HEK293 (cell line): ENCODE measurements at regions not wholly inside any gene's neighbourhood (a gene's known extent, or its start where the extent isn't known, plus 50 kb on each side); places are given as distances from the start of the nearest gene placed in this dataset.

ENCODE experiments used
- CTCF ChIA-PET: fragments of 350-600 bp; formaldehyde crosslinking; extraction: SDS; loops from one replicate; lab custom pipeline; 2021; ENCODE audit warnings: antibody characterized with exemption; lab: Yijun Ruan, JAX
- POLR2A ChIA-PET: fragments of 300-600 bp; formaldehyde crosslinking; extraction: SDS; loops from one replicate; lab custom pipeline; 2020; ENCODE audit warnings: antibody characterized with exemption, inconsistent platforms; lab: Yijun Ruan, JAX
- H3K27ac ChIP-seq: fragments of 200-500 bp; sonication (Bioruptor generic); 2 replicates; pipeline ENCODE4 v1.5.1; 2014; ENCODE audit warnings: low read depth, low read length, control low read depth, inconsistent platforms; ENCODE audit errors: extremely low read depth
- H3K36me3 ChIP-seq, 2 experiments: fragments of 200-500 bp in 1 of 2; sonication (Bioruptor generic) in 1 of 2; 1 replicate in 1 of 2; 2 replicates in 1 of 2; pipeline ENCODE4 v1.5.1; 2014 to 2017; ENCODE audit warnings: inconsistent platforms in 2 of 2, low read length in 2 of 2; ENCODE audit not compliant: control insufficient read depth in 2 of 2, insufficient read depth in 1 of 2
- H3K4me1 ChIP-seq: fragments of 200-500 bp; sonication (Bioruptor generic); 2 replicates; pipeline ENCODE4 v1.5.1; 2014; ENCODE audit warnings: mild to moderate bottlenecking, low read length, inconsistent platforms; ENCODE audit not compliant: control insufficient read depth, insufficient read depth
- H3K4me3 ChIP-seq: 2 replicates; pipeline ENCODE4 v1.5.1; 2011; ENCODE audit warnings: low read depth, mild to moderate bottlenecking, control low read depth, low read length, moderate library complexity
- H3K9me3 ChIP-seq: fragments of 200-500 bp; sonication (Bioruptor generic); 2 replicates; pipeline ENCODE4 v1.5.1; 2014; ENCODE audit warnings: low read depth, low read length, inconsistent platforms; ENCODE audit not compliant: control insufficient read depth, insufficient read depth
- IKZF3 ChIP-seq: fragments of 450-650 bp; IDR thresholded peaks from 2 replicates; pipeline ENCODE4 v1.5.0; 2018; ENCODE audit warnings: missing biosample characterization, mild to moderate bottlenecking, missing genetic modification characterization, moderate library complexity
- KLF16 ChIP-seq: fragments of 450-650 bp; formaldehyde crosslinking; IDR thresholded peaks from 2 replicates; pipeline ENCODE4 v1.5.1; 2017; ENCODE audit warnings: missing biosample characterization, missing genetic modification characterization
- SALL2 ChIP-seq: fragments of 450-650 bp; formaldehyde crosslinking; IDR thresholded peaks from 2 replicates; pipeline ENCODE4 v1.5.0; 2017; ENCODE audit warnings: missing biosample characterization, mild to moderate bottlenecking, missing genetic modification characterization, borderline replicate concordance
- SCRT1 ChIP-seq: fragments of 450-650 bp; formaldehyde crosslinking; IDR thresholded peaks from 2 replicates; pipeline ENCODE4 v1.5.1; 2016; ENCODE audit warnings: missing biosample characterization, missing genetic modification characterization, borderline replicate concordance
- SP3 ChIP-seq: fragments of 450-650 bp; formaldehyde crosslinking; IDR thresholded peaks from 2 replicates; pipeline ENCODE4 v1.5.1; 2016; ENCODE audit warnings: missing biosample characterization, missing genetic modification characterization
- ZNF140 ChIP-seq: fragments of 450-650 bp; formaldehyde crosslinking; IDR thresholded peaks from 2 replicates; pipeline ENCODE4 v1.5.1; 2016; ENCODE audit warnings: missing biosample characterization, missing genetic modification characterization
- ZNF19 ChIP-seq: fragments of 450-650 bp; formaldehyde crosslinking; IDR thresholded peaks from 2 replicates; pipeline ENCODE4; 2016; ENCODE audit warnings: missing biosample characterization, missing genetic modification characterization, low read depth
- ZNF202 ChIP-seq: fragments of 450-650 bp; formaldehyde crosslinking; IDR thresholded peaks from 2 replicates; pipeline ENCODE4 v1.5.1; 2016; ENCODE audit warnings: missing biosample characterization, missing genetic modification characterization, borderline replicate concordance
- ZNF324 ChIP-seq: fragments of 450-650 bp; formaldehyde crosslinking; IDR thresholded peaks from 2 replicates; pipeline ENCODE4 v1.5.1; 2016; ENCODE audit warnings: missing biosample characterization, missing genetic modification characterization
- ZNF350 ChIP-seq: fragments of 450-650 bp; formaldehyde crosslinking; IDR thresholded peaks from 2 replicates; pipeline ENCODE4 v1.5.0; 2017; ENCODE audit warnings: missing biosample characterization, mild to moderate bottlenecking, missing genetic modification characterization
- ZNF416 ChIP-seq: fragments of 450-650 bp; formaldehyde crosslinking; IDR thresholded peaks from 2 replicates; pipeline ENCODE4 v1.5.1; 2016; ENCODE audit warnings: missing biosample characterization, missing genetic modification characterization
- ZNF624 ChIP-seq: fragments of 450-650 bp; formaldehyde crosslinking; IDR thresholded peaks from 2 replicates; pipeline ENCODE4 v1.5.1; 2017; ENCODE audit warnings: missing biosample characterization, missing genetic modification characterization
- ZNF660 ChIP-seq: fragments of 450-650 bp; IDR thresholded peaks from 2 replicates; pipeline ENCODE4 v1.5.1; 2018; ENCODE audit warnings: missing biosample characterization, mild to moderate bottlenecking, missing genetic modification characterization
- ZNF664 ChIP-seq: fragments of 450-650 bp; formaldehyde crosslinking; IDR thresholded peaks from 2 replicates; pipeline ENCODE4 v1.5.1; 2016; ENCODE audit warnings: missing biosample characterization, missing genetic modification characterization
- ZNF747 ChIP-seq: fragments of 450-650 bp; formaldehyde crosslinking; IDR thresholded peaks from 2 replicates; pipeline ENCODE4 v1.5.1; 2016; ENCODE audit warnings: missing biosample characterization, missing genetic modification characterization
- ZNF785 ChIP-seq: fragments of 450-650 bp; formaldehyde crosslinking; IDR thresholded peaks from 2 replicates; pipeline ENCODE4 v1.5.1; 2016; ENCODE audit warnings: missing biosample characterization, missing genetic modification characterization
- TF ChIP-seq, protein P1 (sequence below): fragments of 450-650 bp; formaldehyde crosslinking; IDR thresholded peaks from 2 replicates; pipeline ENCODE4 v1.5.1; 2016; ENCODE audit warnings: missing biosample characterization, missing genetic modification characterization, borderline replicate concordance
- TF ChIP-seq, protein P2 (sequence below): fragments of 450-650 bp; formaldehyde crosslinking; conservative IDR thresholded peaks from 2 replicates; pipeline ENCODE4 v1.5.1; 2016; ENCODE audit warnings: low read depth, missing biosample characterization, missing genetic modification characterization
- TF ChIP-seq, protein P3 (sequence below): fragments of 450-650 bp; formaldehyde crosslinking; IDR thresholded peaks from 2 replicates; pipeline ENCODE4 v1.5.1; 2017; ENCODE audit warnings: missing biosample characterization, missing genetic modification characterization
- TF ChIP-seq, protein P4 (sequence below): fragments of 450-650 bp; formaldehyde crosslinking; IDR thresholded peaks from 2 replicates; pipeline ENCODE4 v1.5.1; 2016; ENCODE audit warnings: missing biosample characterization, missing genetic modification characterization

DNA sequence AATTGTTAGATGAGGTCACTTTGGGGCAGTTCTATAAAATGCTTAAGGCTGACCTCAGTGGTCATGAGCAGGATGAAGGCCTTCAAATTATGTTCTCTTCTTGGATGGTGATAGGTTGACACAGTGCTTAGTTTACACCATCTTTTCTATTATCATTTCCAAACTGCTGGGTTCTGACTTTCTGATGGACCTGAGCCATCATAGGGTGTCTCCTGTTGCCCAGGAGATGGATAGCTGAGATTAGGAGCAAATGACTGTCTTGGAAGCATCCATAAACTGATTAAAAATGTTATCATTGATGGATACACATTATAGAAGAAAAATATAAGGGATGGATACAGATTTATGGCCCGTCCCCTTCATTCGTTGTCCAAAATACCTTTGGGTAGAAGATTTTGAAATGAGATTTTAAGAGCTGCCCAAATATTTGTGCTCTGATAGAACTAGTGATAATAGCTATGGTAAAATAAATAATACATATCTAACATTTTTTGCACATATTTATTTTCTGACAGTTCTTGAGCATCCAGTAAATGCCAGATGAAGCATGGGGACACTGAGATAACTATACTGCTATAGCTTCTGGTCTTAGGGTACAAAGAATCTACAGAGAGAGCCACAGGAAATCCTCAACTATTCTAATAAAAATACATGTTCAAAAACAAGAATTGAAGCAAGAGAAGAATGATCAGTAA lies 839.4 kb upstream of the LCORL start (continued):
- no peak for TF ChIP-seq ZNF202 (tag by site-specific recombination)

DNA sequence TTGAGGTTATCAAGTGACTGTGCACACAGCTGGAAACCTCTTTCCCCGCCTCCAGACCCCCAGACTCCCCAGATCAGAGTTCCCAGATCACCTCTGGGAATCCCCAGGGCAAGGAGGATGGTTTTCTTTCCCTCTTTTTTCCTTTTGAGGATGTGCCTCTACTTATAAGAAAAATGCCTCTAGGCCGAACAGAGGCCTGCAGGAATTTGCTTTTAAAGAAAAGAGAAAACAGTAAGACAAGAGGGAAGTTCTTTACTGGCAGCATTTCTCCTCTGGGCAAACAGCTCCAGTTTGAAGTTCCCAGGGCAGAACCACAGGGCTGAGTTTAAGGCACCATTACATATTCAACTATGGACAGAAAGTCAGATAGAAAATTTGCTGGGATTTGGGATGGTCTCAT lies 837.9 kb upstream of the LCORL start:
- Histone ChIP-seq H3K4me1 (no peaks in the 10 kb centered on the region), H3K9me3 (no peaks in the 10 kb centered on the region), H3K36me3 (no peaks in the 10 kb centered on the region), H3K4me3 (no peak overlapping the region), H3K27ac (no peak overlapping the region)
- CTCF ChIA-PET, result interaction anchor here (0.5 kb wide), 1 partner anchor 65 kb away, joined by 3 read pairs; no protein-coding TSS in a partner anchor
- TF ChIP-seq SCRT1 (tag by site-specific recombination) (no peak), ZNF140 (tag by site-specific recombination) (no peak), SALL2 (tag by site-specific recombination) (no peak), ZNF660 (tag by site-specific recombination) (no peak), ZNF324 (no peak), ZNF747 (tag by site-specific recombination) (no peak), ZNF664 (no peak), SP3 (tag by site-specific recombination) (no peak), ZNF350 (tag by site-specific recombination) (no peak), ZNF624 (tag by site-specific recombination) (no peak)
- TF ChIP-seq, protein P1, sequence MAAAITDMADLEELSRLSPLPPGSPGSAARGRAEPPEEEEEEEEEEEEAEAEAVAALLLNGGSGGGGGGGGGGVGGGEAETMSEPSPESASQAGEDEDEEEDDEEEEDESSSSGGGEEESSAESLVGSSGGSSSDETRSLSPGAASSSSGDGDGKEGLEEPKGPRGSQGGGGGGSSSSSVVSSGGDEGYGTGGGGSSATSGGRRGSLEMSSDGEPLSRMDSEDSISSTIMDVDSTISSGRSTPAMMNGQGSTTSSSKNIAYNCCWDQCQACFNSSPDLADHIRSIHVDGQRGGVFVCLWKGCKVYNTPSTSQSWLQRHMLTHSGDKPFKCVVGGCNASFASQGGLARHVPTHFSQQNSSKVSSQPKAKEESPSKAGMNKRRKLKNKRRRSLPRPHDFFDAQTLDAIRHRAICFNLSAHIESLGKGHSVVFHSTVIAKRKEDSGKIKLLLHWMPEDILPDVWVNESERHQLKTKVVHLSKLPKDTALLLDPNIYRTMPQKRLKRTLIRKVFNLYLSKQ (tag by site-specific recombination), result no peak
- TF ChIP-seq, protein P2, sequence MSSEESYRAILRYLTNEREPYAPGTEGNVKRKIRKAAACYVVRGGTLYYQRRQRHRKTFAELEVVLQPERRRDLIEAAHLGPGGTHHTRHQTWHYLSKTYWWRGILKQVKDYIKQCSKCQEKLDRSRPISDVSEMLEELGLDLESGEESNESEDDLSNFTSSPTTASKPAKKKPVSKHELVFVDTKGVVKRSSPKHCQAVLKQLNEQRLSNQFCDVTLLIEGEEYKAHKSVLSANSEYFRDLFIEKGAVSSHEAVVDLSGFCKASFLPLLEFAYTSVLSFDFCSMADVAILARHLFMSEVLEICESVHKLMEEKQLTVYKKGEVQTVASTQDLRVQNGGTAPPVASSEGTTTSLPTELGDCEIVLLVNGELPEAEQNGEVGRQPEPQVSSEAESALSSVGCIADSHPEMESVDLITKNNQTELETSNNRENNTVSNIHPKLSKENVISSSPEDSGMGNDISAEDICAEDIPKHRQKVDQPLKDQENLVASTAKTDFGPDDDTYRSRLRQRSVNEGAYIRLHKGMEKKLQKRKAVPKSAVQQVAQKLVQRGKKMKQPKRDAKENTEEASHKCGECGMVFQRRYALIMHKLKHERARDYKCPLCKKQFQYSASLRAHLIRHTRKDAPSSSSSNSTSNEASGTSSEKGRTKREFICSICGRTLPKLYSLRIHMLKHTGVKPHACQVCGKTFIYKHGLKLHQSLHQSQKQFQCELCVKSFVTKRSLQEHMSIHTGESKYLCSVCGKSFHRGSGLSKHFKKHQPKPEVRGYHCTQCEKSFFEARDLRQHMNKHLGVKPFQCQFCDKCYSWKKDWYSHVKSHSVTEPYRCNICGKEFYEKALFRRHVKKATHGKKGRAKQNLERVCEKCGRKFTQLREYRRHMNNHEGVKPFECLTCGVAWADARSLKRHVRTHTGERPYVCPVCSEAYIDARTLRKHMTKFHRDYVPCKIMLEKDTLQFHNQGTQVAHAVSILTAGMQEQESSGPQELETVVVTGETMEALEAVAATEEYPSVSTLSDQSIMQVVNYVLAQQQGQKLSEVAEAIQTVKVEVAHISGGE (tag by site-specific recombination), result no peak
- POLR2A ChIA-PET, result no interaction called here

DNA sequence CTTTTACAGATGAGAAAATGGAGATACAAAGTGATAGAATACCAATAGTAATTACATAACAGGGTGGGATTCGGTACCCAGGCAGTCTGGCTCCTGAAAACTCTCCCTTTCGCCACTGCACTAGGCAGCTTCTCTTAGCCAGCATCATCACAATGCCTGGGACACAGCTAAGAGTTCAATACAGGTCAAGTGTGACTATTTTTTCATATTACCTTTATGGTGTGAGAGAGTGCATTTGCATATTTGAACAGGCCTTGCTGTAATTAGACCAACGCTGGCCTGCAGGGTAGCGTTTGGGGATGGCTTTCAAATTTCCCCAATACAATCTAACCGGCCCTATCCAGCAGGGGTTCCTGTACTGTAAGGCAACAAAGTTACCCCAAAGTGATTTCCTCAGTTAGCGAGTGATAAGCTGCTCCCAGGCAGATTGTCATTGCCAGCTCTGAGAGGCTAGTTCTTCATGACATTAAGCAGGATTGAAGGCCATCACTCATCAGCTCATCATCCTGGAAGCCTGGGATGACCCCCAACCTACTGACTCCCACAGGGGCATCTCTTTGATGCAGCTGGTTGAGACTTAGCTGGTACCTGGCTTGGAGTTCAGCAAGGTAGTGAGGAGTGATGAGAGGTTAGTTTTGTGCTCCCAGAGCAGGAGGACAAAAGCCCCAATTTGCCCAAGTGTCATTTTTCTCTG lies 836.8 kb upstream of the LCORL start:
- no peak overlapping the region for H3K4me3 ChIP-seq
- CTCF ChIA-PET, result no interaction called here
- no peak overlapping the region for H3K27ac ChIP-seq
- no peaks in the 10 kb centered on the region for H3K36me3 ChIP-seq
- no peaks in the 10 kb centered on the region for H3K4me1 ChIP-seq
- POLR2A ChIA-PET, result no interaction called here
- no peaks in the 10 kb centered on the region for H3K9me3 ChIP-seq
- TF ChIP-seq, protein P3, sequence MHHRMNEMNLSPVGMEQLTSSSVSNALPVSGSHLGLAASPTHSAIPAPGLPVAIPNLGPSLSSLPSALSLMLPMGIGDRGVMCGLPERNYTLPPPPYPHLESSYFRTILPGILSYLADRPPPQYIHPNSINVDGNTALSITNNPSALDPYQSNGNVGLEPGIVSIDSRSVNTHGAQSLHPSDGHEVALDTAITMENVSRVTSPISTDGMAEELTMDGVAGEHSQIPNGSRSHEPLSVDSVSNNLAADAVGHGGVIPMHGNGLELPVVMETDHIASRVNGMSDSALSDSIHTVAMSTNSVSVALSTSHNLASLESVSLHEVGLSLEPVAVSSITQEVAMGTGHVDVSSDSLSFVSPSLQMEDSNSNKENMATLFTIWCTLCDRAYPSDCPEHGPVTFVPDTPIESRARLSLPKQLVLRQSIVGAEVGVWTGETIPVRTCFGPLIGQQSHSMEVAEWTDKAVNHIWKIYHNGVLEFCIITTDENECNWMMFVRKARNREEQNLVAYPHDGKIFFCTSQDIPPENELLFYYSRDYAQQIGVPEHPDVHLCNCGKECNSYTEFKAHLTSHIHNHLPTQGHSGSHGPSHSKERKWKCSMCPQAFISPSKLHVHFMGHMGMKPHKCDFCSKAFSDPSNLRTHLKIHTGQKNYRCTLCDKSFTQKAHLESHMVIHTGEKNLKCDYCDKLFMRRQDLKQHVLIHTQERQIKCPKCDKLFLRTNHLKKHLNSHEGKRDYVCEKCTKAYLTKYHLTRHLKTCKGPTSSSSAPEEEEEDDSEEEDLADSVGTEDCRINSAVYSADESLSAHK (tag by site-specific recombination), result no peak
- TF ChIP-seq ZNF785 (tag by site-specific recombination) (no peak), ZNF19 (tag by site-specific recombination) (no peak), IKZF3 (tag by site-specific recombination) (no peak), ZNF416 (tag by site-specific recombination) (no peak), KLF16 (no peak)
- TF ChIP-seq, protein P4, sequence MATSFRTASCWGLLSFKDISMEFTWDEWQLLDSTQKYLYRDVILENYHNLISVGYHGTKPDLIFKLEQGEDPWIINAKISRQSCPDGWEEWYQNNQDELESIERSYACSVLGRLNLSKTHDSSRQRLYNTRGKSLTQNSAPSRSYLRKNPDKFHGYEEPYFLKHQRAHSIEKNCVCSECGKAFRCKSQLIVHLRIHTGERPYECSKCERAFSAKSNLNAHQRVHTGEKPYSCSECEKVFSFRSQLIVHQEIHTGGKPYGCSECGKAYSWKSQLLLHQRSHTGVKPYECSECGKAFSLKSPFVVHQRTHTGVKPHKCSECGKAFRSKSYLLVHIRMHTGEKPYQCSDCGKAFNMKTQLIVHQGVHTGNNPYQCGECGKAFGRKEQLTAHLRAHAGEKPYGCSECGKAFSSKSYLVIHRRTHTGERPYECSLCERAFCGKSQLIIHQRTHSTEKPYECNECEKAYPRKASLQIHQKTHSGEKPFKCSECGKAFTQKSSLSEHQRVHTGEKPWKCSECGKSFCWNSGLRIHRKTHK (tag by site-specific recombination), result no peak
